ENCODE measurements at regions not wholly inside any gene's neighbourhood (a gene's known extent, or its start where the extent isn't known, plus 50 kb on each side); places are given as distances from the start of the nearest gene placed in this dataset.

DNA sequence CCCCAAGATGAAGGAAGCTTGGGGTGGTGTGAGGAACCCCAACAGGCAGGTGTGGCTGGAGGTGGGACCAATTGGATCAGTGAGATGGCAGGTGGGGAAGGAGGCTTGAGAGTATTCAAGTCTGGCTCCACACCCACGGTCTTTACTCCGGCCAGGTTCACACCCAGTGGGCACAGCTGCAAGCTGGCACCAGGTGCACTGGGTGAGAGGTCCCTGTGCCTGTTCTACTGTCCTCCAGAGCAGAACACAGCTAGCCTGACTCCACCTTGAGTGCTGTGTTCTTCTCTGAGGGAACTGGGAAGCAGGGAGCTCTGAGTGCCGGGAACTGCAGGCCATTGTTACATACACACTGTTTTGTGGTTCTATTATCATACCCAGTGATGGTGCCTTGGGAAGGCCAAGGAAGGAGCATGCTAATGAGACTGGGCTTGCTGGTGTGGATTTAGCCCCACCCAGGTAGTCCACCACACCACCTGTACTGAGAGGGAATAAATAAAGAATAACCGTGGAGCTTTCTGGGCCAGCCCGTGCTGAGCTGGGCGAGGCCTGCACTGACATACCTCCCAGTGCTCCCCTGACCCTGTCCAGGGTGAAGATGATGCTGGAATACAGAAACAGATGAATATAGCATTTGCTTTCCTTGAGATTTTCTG lies 93.4 kb downstream of the ABHD5 start:
- no peak for DNase-seq

DNA sequence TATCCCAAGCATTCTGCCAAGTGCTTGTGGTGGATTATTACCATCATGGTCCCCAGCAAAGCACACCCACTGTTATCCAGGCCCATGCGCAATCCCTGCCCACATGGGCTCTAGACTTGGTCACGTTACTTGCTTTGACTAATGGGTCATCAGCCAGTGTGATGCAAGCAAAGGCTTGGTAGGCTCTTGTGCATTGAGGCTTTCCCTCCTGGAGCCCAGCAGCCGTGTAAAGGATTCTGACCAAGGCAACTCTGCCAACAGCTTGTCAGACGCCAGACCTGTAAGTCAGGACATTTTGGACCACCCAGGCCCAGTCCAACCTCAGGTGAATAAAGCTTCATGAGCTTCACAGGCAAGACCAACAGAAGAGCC lies 93.9 kb downstream of the ABHD5 start:
- no peak for DNase-seq

DNA sequence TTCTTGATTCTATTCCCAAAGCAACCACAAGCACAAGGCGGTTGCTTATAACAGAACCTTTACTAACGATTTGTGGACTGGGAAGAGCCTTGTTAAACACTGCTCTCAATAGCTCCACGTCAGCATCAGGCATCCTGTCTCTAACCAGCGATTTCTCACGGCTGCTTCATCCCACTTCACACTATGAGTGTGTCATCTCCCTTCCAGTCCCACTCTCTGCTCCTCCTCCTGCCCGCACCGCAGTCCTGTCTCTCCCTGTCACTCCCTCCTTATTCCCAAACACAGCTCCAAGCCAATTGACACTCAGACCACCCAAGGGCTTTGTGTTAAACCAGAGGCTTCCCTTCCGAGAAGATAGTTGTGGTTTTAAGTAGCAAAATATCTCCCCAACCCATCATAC lies 94.8 kb downstream of the ABHD5 start:
- no peak for DNase-seq

DNA sequence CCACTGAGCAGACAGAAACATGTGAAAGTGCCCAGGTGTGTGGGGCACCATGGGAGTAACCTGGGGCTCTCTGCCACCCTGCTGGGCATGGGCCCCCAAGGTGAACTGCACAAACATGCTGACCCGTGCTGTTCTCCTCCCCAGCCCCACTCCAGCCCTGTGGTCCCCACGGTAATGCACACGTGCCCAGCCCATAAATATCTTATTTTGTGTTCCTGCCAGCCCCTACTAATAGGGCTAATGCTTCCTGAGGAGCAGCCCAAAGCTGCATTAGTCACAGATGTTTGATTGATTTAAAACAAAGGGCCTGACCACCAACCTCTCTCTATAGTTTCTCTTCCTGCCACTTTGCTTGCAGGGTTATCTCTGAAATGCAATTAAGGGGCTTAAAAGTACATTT lies 95.4 kb downstream of the ABHD5 start:
- DNase-seq: no peak

DNA sequence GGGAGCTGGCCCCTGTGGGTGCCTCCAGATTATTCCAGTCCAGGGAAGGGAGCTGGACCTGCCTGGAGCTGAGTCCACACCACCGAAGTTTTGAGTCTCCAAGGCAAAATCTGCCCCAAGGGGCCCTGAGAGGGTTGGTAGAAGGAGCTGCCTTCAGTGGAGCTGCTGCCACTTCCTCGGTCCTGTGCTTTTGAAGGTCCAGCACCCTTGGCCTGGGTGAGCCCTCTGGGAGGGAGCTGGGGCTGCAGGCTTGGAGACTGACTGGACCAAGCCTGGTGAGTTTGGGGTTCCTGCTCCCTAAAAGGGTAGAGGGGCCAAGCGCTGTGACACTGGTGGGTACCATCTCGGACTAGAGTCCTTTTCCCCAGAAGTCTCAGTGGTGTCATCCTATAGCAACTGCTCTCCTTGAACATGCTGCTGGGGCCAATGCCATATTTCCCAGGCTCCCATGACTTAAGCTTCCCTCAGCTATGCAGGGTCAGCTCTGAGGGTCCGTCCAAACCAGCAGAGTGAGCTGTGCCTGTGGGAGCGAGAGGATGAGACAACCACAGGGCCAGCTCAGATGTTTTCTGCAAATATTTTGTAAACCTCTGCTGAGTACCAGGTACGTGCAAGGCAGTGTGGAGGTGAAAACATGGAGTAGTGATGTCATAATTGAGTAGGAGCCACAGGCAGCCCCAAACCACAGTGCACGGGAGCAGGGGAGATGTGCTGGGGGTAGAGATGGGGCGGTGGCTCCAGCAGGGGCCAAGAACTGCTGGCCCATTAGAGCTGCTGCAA lies 96.0 kb downstream of the ABHD5 start:
- no peak for DNase-seq

DNA sequence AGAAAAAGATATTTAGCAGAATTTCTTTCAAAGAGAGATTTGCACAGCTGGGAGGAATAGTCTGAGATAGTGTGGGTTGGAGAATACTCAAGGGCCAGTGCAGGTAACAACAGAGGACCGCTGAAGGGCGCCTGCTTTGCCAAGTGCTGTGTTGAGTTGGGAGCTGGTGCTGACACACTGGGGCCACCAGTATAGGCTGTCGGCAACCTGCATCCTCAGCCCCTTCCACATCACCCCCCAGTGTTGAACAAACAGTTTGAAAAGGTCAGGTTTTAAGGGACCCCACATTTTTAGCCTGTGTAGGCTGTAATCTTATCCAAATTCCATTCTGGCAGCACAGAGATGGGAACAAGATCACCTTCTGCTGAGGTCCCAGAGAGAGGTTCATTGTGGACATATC lies 96.6 kb downstream of the ABHD5 start:
- DNase-seq: no peak

DNA sequence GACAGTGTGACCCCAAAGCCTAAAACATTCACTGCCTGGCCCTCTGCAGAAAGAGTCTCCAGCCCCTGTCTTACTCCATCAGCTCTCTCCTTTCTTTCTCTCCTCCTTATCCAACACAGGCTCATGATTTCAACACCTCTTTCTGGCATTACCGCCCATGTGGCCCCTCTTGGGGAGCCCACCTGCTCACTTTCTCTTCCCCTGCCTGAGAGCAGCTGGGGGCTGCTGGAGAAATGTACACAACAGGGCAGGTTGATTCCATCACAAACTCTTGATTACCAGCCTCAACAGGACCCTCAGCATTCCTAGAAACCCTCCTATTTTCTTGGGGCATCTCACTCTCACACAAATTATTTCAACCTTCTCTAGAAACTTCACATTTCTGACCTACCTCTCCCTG lies 98.3 kb downstream of the ABHD5 start:
- DNase-seq: no peak

DNA sequence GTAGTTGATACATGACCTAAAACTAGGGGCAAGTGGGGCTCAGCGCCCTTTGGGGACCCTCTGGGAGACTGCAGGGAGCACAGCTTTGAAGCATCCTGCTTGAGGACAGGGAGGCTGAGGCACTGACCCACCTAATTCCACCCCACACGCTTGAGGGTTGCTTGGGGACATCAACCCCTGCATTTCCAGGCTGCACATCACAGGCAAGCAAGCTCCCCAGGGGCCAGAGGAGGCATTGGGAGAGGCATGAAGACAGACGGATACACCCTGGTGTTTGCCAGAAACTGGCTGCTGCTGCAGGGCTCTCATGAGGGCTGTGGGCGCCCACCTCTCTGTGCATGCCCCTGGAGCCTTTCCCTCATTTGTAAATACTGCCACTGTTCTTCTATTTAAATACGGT lies 99.3 kb downstream of the ABHD5 start:
- DNase-seq: no peak

DNA sequence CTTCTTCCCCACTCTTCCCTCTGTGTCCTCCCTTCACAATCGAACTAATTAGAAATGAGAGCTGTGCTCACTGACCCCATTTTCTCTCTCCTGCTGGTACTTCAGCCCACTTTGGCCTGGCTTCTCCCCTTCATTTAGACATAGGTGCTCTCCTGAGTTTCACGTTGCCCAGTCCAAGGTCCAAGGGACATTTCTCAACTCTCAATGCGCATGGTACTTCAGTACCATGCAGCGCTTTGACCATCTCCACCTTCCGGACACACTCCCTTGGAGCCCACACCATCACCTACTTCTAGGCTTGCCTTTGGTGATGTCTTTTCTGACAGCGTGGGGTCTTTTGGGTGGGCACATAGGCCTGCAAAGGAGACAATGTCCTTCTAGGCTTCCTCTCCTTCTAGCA lies 99.7 kb downstream of the ABHD5 start:
- no peak for DNase-seq

DNA sequence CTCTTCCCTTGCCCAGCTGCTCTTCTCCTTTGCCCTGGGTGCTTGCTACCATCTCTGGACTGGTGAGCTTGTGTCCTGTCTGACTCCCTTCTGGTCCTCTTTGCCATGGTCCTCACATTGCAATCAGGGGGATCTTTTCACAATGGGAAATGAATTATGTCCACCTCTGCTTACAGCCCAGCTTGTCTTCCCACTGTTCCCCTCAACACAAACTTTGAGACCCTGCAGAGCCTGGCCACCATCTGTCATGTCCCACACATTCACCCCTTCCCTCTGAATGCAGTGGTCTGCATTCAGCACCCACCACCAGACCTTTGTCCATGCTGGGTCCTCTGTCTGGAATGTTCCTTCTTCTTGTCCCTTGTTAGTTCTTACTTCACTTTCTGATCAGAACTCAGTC lies 100.5 kb downstream of the ABHD5 start:
- DNase-seq: no peak

DNA sequence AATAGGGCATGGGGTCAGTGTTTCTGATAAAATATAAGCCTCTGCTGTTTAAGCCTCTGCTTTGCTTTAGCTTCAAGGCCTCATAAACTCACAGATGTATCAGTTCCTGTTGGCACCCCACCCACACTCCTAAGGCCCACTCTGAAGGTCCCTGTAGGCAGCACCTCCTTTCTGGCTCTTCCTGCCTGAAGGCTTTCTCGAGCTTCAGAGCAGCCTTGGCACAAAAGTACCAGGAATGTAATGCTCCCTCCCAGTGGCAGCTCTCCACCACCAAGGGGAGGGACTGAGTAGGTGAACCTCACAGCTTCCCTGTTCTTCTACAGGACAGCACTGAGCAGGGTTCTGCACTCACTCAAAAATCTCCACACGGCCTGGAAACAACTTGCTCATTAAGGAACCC lies 102.2 kb downstream of the ABHD5 start:
- DNase-seq: no peak

DNA sequence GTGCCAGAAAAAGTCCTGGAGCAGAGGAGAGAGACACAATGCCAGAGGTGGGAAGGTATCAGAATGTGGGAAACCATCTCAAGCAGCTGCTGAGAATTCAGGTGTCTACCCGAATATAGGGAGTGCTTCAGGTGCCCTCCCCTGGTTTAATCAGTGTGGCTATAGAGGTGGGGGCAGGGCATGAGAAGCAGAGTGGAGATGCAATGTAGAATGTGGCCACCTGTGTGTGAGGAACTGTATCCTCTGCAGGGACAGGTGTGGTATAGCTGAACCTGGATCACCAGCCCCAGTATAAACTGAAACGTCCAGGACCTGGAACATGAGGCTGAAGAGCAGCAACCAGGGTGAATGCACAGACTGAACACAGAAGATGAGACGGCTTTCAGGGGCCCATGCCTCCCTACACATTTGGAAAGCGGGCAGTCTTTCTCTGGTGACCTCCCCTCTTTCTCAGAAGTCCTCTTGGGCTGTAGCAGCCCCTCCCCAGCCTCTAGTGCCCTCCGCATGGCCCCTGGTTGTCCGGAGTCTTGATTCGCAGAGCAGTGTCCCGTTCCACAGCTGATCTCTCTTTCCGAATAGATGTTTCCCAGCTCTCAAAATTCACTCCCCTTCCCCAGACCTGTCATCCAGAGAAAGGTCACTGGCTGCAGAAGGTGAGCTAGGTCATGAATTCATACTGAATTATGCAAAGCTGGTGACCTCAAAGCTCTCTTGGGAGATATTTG lies 103.1 kb downstream of the ABHD5 start:
- DNase-seq: no peak

DNA sequence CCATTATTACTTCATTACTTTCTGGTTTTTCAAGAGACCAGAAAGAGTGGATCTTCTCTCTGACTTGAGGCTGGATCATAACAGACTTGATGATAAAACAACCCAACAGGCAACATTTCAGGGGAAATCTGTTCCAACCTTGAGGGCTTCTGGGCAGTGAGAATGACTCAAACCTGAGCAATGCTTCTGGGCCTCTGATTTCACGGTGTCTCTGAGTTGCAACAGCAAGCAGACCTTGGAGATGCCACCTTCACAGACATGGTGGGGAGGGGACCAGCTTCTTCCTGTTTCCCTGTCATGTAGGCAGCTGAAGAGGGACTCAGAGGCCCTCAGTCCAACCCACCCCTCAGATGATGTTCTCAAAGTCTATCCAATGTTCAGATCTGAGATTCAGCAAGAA lies 104.0 kb downstream of the ABHD5 start:
- no peak for DNase-seq

DNA sequence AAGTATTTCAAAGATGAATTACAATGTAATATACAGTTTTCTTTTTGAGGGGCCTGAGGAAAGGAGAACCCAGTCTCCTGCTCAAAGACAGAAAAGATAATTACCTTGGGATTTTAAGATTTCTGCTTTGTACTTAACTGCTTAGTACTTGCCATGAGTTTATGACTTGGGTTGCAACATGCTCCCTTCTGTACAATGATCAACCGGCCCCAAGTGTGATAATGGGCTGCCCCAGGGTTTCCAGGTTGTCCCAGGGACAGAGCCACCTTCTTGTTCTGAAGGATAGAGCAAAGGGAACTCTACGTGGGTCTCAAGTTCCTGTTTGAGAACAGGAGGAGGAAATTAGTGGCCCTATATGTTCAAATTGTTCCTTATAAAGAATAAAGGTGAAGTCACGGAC lies 104.8 kb downstream of the ABHD5 start:
- no peak for DNase-seq

DNA sequence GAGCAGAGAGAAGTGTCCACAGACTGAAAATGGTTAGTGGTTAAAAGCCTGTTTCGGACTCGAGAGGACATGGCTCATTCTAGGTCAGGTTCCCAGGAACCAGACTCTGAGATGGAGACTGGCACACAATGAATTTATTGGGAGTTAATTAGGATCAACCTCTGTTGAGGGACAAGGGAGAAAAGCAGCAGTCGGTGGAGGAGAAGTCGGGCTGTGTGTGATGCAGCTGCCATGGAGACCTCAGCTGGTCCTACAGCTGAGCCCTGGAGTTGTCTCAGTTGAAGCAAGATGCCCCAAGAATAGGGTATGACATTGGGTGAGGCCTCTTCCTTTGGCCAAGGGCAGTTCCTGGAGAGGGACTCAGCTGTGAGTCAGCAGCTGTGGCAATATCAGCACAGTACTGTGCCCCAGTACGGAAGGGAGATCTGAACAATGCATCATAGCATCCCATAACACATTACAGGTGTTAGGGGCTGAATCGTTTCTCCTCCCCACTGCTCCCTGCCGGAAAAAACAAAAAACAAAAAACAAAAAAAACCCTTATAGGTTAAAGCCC lies 105.4 kb downstream of the ABHD5 start:
- DNase-seq: no peak

DNA sequence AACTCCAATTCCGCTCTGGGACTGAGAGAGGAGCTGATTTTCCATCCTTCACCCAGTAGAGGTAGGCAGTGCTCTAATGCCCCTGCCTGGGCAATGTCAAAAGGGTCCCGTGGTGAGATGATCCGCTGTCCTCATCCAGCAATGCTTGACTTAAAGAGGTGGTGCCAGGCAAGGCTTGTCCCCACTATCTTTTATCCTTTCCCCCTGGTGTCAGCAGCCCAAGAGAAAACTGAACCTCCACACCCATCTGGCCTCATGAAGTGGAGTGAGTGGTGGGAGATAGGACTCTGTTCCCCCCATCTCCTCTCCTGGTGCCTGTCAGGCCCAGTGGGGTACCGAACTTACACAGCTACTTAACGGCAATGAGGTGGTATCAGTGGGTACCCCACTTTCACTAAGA lies 107.1 kb downstream of the ABHD5 start:
- DNase-seq: no peak

DNA sequence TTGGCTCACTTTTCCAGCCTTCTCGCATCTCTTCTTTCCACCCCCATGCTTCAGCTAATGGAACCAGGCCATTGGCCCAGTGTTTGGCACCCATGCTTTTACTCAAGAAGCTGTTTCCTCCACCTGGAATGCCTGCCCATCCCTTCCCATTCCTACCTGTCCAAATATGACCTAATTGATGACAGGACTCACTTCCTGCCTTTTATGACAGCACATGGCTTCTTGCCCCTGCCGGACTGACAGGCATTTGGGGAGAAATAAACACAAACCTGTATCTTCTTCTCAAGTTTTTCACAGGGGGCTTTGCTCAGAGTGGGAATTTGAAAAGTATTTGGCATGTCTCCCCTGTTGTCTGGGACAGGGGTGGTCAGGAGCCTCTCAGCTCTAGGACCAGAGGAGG lies 120.1 kb downstream of the ABHD5 start:
- no peak for DNase-seq

DNA sequence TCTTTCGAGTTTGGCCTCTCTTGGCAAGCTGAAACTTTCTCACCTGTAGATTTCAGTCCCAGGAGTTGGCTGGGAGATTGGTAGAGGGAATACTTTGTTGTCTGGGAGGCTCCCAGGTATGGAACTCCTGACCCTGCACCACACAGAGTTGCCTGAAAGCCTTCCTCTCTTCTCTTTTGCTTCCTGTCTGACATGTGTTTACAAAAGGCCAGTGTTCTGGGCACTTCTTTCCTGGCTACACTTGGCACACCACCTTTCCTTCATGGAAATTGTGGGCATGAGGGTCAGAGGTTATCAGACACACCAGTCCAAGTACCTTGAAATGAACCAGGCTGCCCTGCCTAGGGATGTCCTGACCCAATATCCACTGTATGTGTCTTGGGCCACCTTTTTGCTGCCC lies 123.7 kb downstream of the ABHD5 start:
- no peak for DNase-seq

DNA sequence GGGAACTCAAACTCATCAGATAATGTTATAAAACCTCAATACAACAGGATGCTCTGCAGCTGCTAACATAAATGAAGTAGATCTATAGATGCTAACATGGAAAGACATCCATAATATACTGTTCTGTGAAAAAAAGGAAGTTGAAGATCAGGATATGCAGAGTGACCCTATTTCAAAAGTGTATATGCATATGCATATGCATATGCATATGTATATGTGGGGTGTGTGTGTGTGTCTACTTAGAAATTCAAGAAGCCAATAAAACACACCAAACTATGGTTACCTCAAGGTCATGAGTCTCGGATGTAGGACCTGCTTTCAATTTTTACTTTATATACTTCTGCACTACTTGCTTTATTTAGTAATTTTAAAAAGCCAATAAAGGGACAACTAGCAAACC lies 125.6 kb downstream of the ABHD5 start:
- DNase-seq: no peak

DNA sequence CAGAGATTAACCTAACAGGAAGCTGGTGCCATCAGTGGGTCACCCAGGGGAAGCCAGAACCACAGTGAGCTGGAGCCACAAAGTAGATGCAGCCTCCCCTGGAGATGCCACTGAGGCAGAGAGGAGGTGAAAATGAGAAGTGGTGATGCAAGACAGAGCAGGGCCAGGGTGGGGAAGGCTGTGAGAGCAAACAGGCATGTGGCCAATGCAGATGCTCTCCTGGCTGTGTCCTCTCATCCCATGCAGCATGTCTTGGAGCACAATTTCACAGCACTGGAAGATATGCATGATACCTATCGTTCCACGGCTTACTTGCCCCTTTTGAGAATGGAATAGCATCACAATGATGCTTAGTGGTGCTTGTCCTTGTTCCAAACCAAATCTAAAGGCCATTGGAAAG lies 126.3 kb downstream of the ABHD5 start:
- no peak for DNase-seq

DNA sequence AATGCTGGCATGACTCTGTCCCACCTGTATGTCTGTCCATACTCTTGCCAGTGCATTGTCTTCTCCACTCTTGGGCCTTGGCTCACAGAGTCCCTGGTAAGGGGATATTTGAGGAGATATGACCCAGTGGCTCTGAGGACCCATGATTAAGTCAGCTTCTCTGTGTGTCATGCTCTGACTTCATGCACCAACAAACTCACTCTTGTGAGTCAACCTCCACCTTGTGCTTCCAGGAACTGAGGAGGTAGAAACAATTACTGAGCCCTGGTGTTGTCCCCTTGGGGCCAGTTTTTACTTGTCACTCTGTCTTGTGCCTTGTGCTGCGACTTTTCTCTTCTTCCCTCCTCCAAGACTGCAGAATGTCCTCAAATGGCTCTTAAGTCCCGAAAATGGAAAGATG lies 127.1 kb downstream of the ABHD5 start:
- DNase-seq: no peak

DNA sequence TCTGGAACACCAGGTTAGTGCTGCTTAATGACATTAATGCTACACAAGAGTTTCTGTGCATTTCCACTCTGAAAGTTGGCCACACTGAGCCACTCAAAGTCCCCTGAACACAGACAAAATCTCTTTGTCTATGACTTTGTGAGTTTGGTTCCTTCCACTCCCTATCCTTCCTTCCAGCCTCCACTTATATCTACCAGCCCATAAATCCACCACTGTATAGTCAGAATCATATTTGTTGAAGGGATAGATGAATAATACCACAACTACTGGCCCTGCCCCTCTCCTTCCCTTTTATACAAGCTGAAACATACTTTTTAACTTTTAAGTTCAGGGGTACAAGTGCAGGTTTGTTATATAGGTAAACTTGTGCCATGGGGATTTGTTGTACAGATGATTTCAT lies 127.5 kb downstream of the ABHD5 start:
- no peak for DNase-seq
